ENCODE measurements at regions not wholly inside any gene's neighbourhood (a gene's known extent, or its start where the extent isn't known, plus 50 kb on each side); places are given as distances from the start of the nearest gene placed in this dataset.

- Histone ChIP-seq H3K27ac (ENCODE audit: low read depth, low read length) (no peak overlapping the region), H3K36me3 (ENCODE audit: control insufficient read depth, insufficient read depth, low read length) (no peaks in the 10 kb centered on the region), H3K27me3 (ENCODE audit: control insufficient read depth, insufficient read depth, low read length) (no peaks in the 10 kb centered on the region), H3K4me1 (ENCODE audit: control insufficient read depth, insufficient read depth, low read length) (no peaks in the 10 kb centered on the region), H3K4me3 (ENCODE audit: low read depth, low read length) (no peak overlapping the region), H3K9me3 (ENCODE audit: control insufficient read depth, insufficient read depth, low read length) (no peaks in the 10 kb centered on the region)
- no CpG with 5 or more reads among the region's 2 CpGs for WGBS (ENCODE audit: insufficient coverage)
- DNase-seq (ENCODE audit: low read depth in 4 of 6, low spot score in 6 of 6), result no peak
Measured at GRCh38 chr4:96354036-96354712, 514.3 kb downstream of the PDHA2 start.

- H3K27me3 ChIP-seq (ENCODE audit: control insufficient read depth, insufficient read depth, low read length), result no peaks in the 10 kb centered on the region
- H3K27ac ChIP-seq (ENCODE audit: low read depth, low read length), result no peak overlapping the region
- no peak overlapping the region for H3K4me3 ChIP-seq (ENCODE audit: low read depth, low read length)
- no peak for DNase-seq (ENCODE audit: low read depth in 4 of 6, low spot score in 6 of 6)
- H3K9me3 ChIP-seq (ENCODE audit: control insufficient read depth, insufficient read depth, low read length), result no peaks in the 10 kb centered on the region
- no CpG with 5 or more reads among the region's 2 CpGs for WGBS (ENCODE audit: insufficient coverage)
- no peaks in the 10 kb centered on the region for H3K4me1 ChIP-seq (ENCODE audit: control insufficient read depth, insufficient read depth, low read length)
- H3K36me3 ChIP-seq (ENCODE audit: control insufficient read depth, insufficient read depth, low read length), result no peaks in the 10 kb centered on the region
Measured at GRCh38 chr4:96355414-96355813, 515.5 kb downstream of the PDHA2 start.

- no peak overlapping the region for H3K27ac ChIP-seq (ENCODE audit: low read depth, low read length)
- no peaks in the 10 kb centered on the region for H3K27me3 ChIP-seq (ENCODE audit: control insufficient read depth, insufficient read depth, low read length)
- no peaks in the 10 kb centered on the region for H3K9me3 ChIP-seq (ENCODE audit: control insufficient read depth, insufficient read depth, low read length)
- WGBS (ENCODE audit: insufficient coverage), result no CpG with 5 or more reads among the region's 2 CpGs
- H3K4me1 ChIP-seq (ENCODE audit: control insufficient read depth, insufficient read depth, low read length), result no peaks in the 10 kb centered on the region
- peak in 1 of 6 donors; percentile 11 for DNase-seq (ENCODE audit: low read depth in 4 of 6, low spot score in 6 of 6)
- no peak overlapping the region for H3K4me3 ChIP-seq (ENCODE audit: low read depth, low read length)
- no peaks in the 10 kb centered on the region for H3K36me3 ChIP-seq (ENCODE audit: control insufficient read depth, insufficient read depth, low read length)
Measured at GRCh38 chr4:96356591-96357370, 516.9 kb downstream of the PDHA2 start.

- Histone ChIP-seq H3K9me3 (ENCODE audit: control insufficient read depth, insufficient read depth, low read length) (no peaks in the 10 kb centered on the region), H3K27ac (ENCODE audit: low read depth, low read length) (no peak overlapping the region), H3K4me3 (ENCODE audit: low read depth, low read length) (no peak overlapping the region), H3K4me1 (ENCODE audit: control insufficient read depth, insufficient read depth, low read length) (no peaks in the 10 kb centered on the region), H3K27me3 (ENCODE audit: control insufficient read depth, insufficient read depth, low read length) (no peaks in the 10 kb centered on the region), H3K36me3 (ENCODE audit: control insufficient read depth, insufficient read depth, low read length) (no peaks in the 10 kb centered on the region)
- no CpG with 5 or more reads among the region's 1 CpG for WGBS (ENCODE audit: insufficient coverage)
- no peak for DNase-seq (ENCODE audit: low read depth in 4 of 6, low spot score in 6 of 6)
Measured at GRCh38 chr4:96366632-96367031, 526.7 kb downstream of the PDHA2 start.

- no peaks in the 10 kb centered on the region for H3K27me3 ChIP-seq (ENCODE audit: control insufficient read depth, insufficient read depth, low read length)
- no peaks in the 10 kb centered on the region for H3K9me3 ChIP-seq (ENCODE audit: control insufficient read depth, insufficient read depth, low read length)
- H3K36me3 ChIP-seq (ENCODE audit: control insufficient read depth, insufficient read depth, low read length), result no peaks in the 10 kb centered on the region
- DNase-seq (ENCODE audit: low read depth in 4 of 6, low spot score in 6 of 6), result no peak
- WGBS (ENCODE audit: insufficient coverage), result no CpG with 5 or more reads among the region's 3 CpGs
- no peaks in the 10 kb centered on the region for H3K4me1 ChIP-seq (ENCODE audit: control insufficient read depth, insufficient read depth, low read length)
- H3K27ac ChIP-seq (ENCODE audit: low read depth, low read length), result no peak overlapping the region
- H3K4me3 ChIP-seq (ENCODE audit: low read depth, low read length), result no peak overlapping the region
Measured at GRCh38 chr4:96375367-96375766, 535.5 kb downstream of the PDHA2 start.

- DNase-seq (ENCODE audit: low read depth in 4 of 6, low spot score in 6 of 6), result peak in 1 of 6 donors; percentile 38
- no CpG with 5 or more reads among the region's 2 CpGs for WGBS (ENCODE audit: insufficient coverage)
- H3K9me3 ChIP-seq (ENCODE audit: control insufficient read depth, insufficient read depth, low read length), result no peaks in the 10 kb centered on the region
Measured at GRCh38 chr4:96379524-96379923, 539.6 kb downstream of the PDHA2 start.

GRCh38 chr4:96380106-96380505 is 540.2 kb downstream of the PDHA2 start:
- no peaks in the 10 kb centered on the region for H3K27me3 ChIP-seq (ENCODE audit: control insufficient read depth, insufficient read depth, low read length)
- no peaks in the 10 kb centered on the region for H3K36me3 ChIP-seq (ENCODE audit: control insufficient read depth, insufficient read depth, low read length)
- no peak overlapping the region for H3K4me3 ChIP-seq (ENCODE audit: low read depth, low read length)
- H3K27ac ChIP-seq (ENCODE audit: low read depth, low read length), result no peak overlapping the region
- H3K4me1 ChIP-seq (ENCODE audit: control insufficient read depth, insufficient read depth, low read length), result no peaks in the 10 kb centered on the region
- no peak for DNase-seq (ENCODE audit: low read depth in 4 of 6, low spot score in 6 of 6)
- no peaks in the 10 kb centered on the region for H3K9me3 ChIP-seq (ENCODE audit: control insufficient read depth, insufficient read depth, low read length)

More at GRCh38 chr4:96379524-96379923, 539.6 kb downstream of the PDHA2 start:
- Histone ChIP-seq H3K36me3 (ENCODE audit: control insufficient read depth, insufficient read depth, low read length) (no peaks in the 10 kb centered on the region), H3K27ac (ENCODE audit: low read depth, low read length) (no peak overlapping the region), H3K4me1 (ENCODE audit: control insufficient read depth, insufficient read depth, low read length) (no peaks in the 10 kb centered on the region), H3K27me3 (ENCODE audit: control insufficient read depth, insufficient read depth, low read length) (no peaks in the 10 kb centered on the region), H3K4me3 (ENCODE audit: low read depth, low read length) (no peak overlapping the region)

- DNase-seq (ENCODE audit: low read depth in 4 of 6, low spot score in 6 of 6), result no peak
- Histone ChIP-seq H3K9me3 (ENCODE audit: control insufficient read depth, insufficient read depth, low read length) (no peaks in the 10 kb centered on the region), H3K4me1 (ENCODE audit: control insufficient read depth, insufficient read depth, low read length) (no peaks in the 10 kb centered on the region), H3K36me3 (ENCODE audit: control insufficient read depth, insufficient read depth, low read length) (no peaks in the 10 kb centered on the region), H3K4me3 (ENCODE audit: low read depth, low read length) (no peak overlapping the region), H3K27ac (ENCODE audit: low read depth, low read length) (no peak overlapping the region), H3K27me3 (ENCODE audit: control insufficient read depth, insufficient read depth, low read length) (no peaks in the 10 kb centered on the region)
Measured at GRCh38 chr4:96383349-96383748, 543.5 kb downstream of the PDHA2 start.

- peak in 1 of 6 donors; percentile 58 for DNase-seq (ENCODE audit: low read depth in 4 of 6, low spot score in 6 of 6)
- Histone ChIP-seq H3K4me3 (ENCODE audit: low read depth, low read length) (no peak overlapping the region), H3K27me3 (ENCODE audit: control insufficient read depth, insufficient read depth, low read length) (no peaks in the 10 kb centered on the region), H3K4me1 (ENCODE audit: control insufficient read depth, insufficient read depth, low read length) (no peaks in the 10 kb centered on the region), H3K27ac (ENCODE audit: low read depth, low read length) (no peak overlapping the region), H3K36me3 (ENCODE audit: control insufficient read depth, insufficient read depth, low read length) (no peaks in the 10 kb centered on the region), H3K9me3 (ENCODE audit: control insufficient read depth, insufficient read depth, low read length) (no peaks in the 10 kb centered on the region)
- no CpG with 5 or more reads among the region's 2 CpGs for WGBS (ENCODE audit: insufficient coverage)
Measured at GRCh38 chr4:96389770-96390169, 549.9 kb downstream of the PDHA2 start.

- no CpG with 5 or more reads among the region's 5 CpGs for WGBS (ENCODE audit: insufficient coverage)
Measured at GRCh38 chr4:96390404-96390803, 550.5 kb downstream of the PDHA2 start.

More at GRCh38 chr4:96390404-96390803, 550.5 kb downstream of the PDHA2 start:
- H3K9me3 ChIP-seq (ENCODE audit: control insufficient read depth, insufficient read depth, low read length), result no peaks in the 10 kb centered on the region
- H3K36me3 ChIP-seq (ENCODE audit: control insufficient read depth, insufficient read depth, low read length), result no peaks in the 10 kb centered on the region
- no peaks in the 10 kb centered on the region for H3K4me1 ChIP-seq (ENCODE audit: control insufficient read depth, insufficient read depth, low read length)
- no peaks in the 10 kb centered on the region for H3K27me3 ChIP-seq (ENCODE audit: control insufficient read depth, insufficient read depth, low read length)
- no peak for DNase-seq (ENCODE audit: low read depth in 4 of 6, low spot score in 6 of 6)
- no peak overlapping the region for H3K4me3 ChIP-seq (ENCODE audit: low read depth, low read length)
- no peak overlapping the region for H3K27ac ChIP-seq (ENCODE audit: low read depth, low read length)

Data from spinal cord (tissue), 9 donors.